WTC11 (cell line): ENCODE measurements at regions not wholly inside any gene's neighbourhood (a gene's known extent, or its start where the extent isn't known, plus 50 kb on each side); places are given as distances from the start of the nearest gene placed in this dataset.

Source experiments
- ATAC-seq: fragments of 200-7000 bp; cut with Tn5 transposase; 2 replicates; pipeline ENCODE4 v1.10.0; 2021; ENCODE audit warnings: mild to moderate bottlenecking, moderate library complexity
- CTCF ChIA-PET: fragments of 300-600 bp; sonication (Branson Sonifier 250); formaldehyde crosslinking; loops from one replicate; lab custom pipeline; 2021; ENCODE audit warnings: antibody characterized with exemption; lab: Charles Lee
- POLR2A ChIA-PET: fragments of 350-600 bp; sonication (Branson Sonifier 250); formaldehyde crosslinking; loops from one replicate; lab custom pipeline; 2021; ENCODE audit warnings: antibody characterized with exemption; lab: Charles Lee
- DNase-seq: peaks from one replicate; pipeline ENCODE4 v3.0.0; 2021; ENCODE audit warnings: low spot score
- H3K27ac Mint-ChIP-seq: 2 replicates; pipeline ENCODE4 v1.8.0; 2021; ENCODE audit warnings: mixed read lengths
- H3K27me3 Mint-ChIP-seq: 2 replicates; pipeline ENCODE4 v1.8.0; 2021; ENCODE audit warnings: low read depth, mild to moderate bottlenecking, moderate library complexity, mixed read lengths
- H3K36me3 Mint-ChIP-seq: 2 replicates; pipeline ENCODE4 v1.8.0; 2021; ENCODE audit warnings: mixed read lengths
- H3K4me1 Mint-ChIP-seq: 2 replicates; pipeline ENCODE4 v1.8.0; 2022; ENCODE audit warnings: mixed read lengths
- H3K4me3 Mint-ChIP-seq: 2 replicates; pipeline ENCODE4 v1.8.0; 2021; ENCODE audit warnings: mild to moderate bottlenecking, moderate library complexity, mixed read lengths
- H3K9me3 Mint-ChIP-seq: 2 replicates; pipeline ENCODE4 v1.8.0; 2021; ENCODE audit warnings: mixed read lengths
- FOXJ3 ChIP-seq: sonication (generic); formaldehyde crosslinking; IDR thresholded peaks from 2 replicates; pipeline ENCODE4 v1.9.0; 2021; ENCODE audit warnings: missing genetic modification reagents, mild to moderate bottlenecking, borderline replicate concordance
- GRHL2 ChIP-seq: fragments of 250-450 bp; sonication (Bioruptor Pico); IDR thresholded peaks from 2 replicates; pipeline ENCODE4 v1.8.0; 2022; ENCODE audit warnings: mild to moderate bottlenecking, moderate library complexity; ENCODE audit not compliant: insufficient replicate concordance, severe bottlenecking
- NFYB ChIP-seq: sonication (generic); formaldehyde crosslinking; conservative IDR thresholded peaks from 2 replicates; pipeline ENCODE4 v1.8.0; 2022; ENCODE audit warnings: low read depth, missing genetic modification reagents
- NR1H2 ChIP-seq: sonication (generic); formaldehyde crosslinking; IDR thresholded peaks from 2 replicates; pipeline ENCODE4 v1.9.0; 2021; ENCODE audit warnings: mild to moderate bottlenecking, moderate library complexity, missing genetic modification reagents
- SMAD4 ChIP-seq: sonication (generic); formaldehyde crosslinking; IDR thresholded peaks from 2 replicates; pipeline ENCODE4 v1.8.0; 2022; ENCODE audit warnings: mild to moderate bottlenecking, missing genetic modification reagents
- SOX15 ChIP-seq: fragments of 250-450 bp; sonication (Bioruptor Pico); IDR thresholded peaks from 2 replicates; pipeline ENCODE4 v1.9.0; 2021; ENCODE audit warnings: mild to moderate bottlenecking
- SP1 ChIP-seq: sonication (generic); formaldehyde crosslinking; conservative IDR thresholded peaks from 2 replicates; pipeline ENCODE4 v1.8.1; 2022; ENCODE audit warnings: missing genetic modification reagents
- TEAD1 ChIP-seq: sonication (generic); formaldehyde crosslinking; IDR thresholded peaks from 2 replicates; pipeline ENCODE4 v1.8.0; 2022; ENCODE audit warnings: mild to moderate bottlenecking, missing genetic modification reagents
- ZNF138 ChIP-seq: sonication (generic); formaldehyde crosslinking; conservative IDR thresholded peaks from 2 replicates; pipeline ENCODE4 v1.8.1; 2022; ENCODE audit warnings: mild to moderate bottlenecking, moderate library complexity, missing genetic modification reagents
- ZNF317 ChIP-seq: sonication (generic); formaldehyde crosslinking; IDR thresholded peaks from 2 replicates; pipeline ENCODE4 v1.8.1; 2023; ENCODE audit warnings: low read depth, mild to moderate bottlenecking, moderate library complexity, missing genetic modification reagents, borderline replicate concordance
- TF ChIP-seq, protein P1 (sequence below): sonication (generic); formaldehyde crosslinking; IDR thresholded peaks from 2 replicates; pipeline ENCODE4 v1.8.1; 2023; ENCODE audit warnings: mild to moderate bottlenecking, moderate library complexity, missing genetic modification reagents
- TF ChIP-seq, protein P2 (sequence below): sonication (generic); formaldehyde crosslinking; IDR thresholded peaks from 2 replicates; pipeline ENCODE4 v1.8.0; 2022; ENCODE audit warnings: mild to moderate bottlenecking, missing genetic modification reagents
- TF ChIP-seq, protein P3 (sequence below): sonication (generic); formaldehyde crosslinking; IDR thresholded peaks from 2 replicates; pipeline ENCODE4 v1.8.1; 2023; ENCODE audit warnings: mild to moderate bottlenecking, missing genetic modification reagents, borderline replicate concordance
- TF ChIP-seq, protein P4 (sequence below): sonication (generic); formaldehyde crosslinking; IDR thresholded peaks from 2 replicates; pipeline ENCODE4 v1.8.0; 2022; ENCODE audit warnings: mild to moderate bottlenecking, missing genetic modification reagents
- TF ChIP-seq, protein P5 (sequence below): sonication (generic); formaldehyde crosslinking; IDR thresholded peaks from 2 replicates; pipeline ENCODE4 v1.8.0; 2022; ENCODE audit warnings: mild to moderate bottlenecking, missing genetic modification reagents
- TF ChIP-seq, protein P6 (sequence below): sonication (generic); formaldehyde crosslinking; IDR thresholded peaks from 2 replicates; pipeline ENCODE4 v1.8.1; 2023; ENCODE audit warnings: mild to moderate bottlenecking, missing genetic modification reagents, moderate library complexity
- TF ChIP-seq, protein P7 (sequence below): sonication (generic); formaldehyde crosslinking; IDR thresholded peaks from 2 replicates; pipeline ENCODE4 v1.8.1; 2022; ENCODE audit warnings: low read depth, mild to moderate bottlenecking, moderate library complexity, missing genetic modification reagents, borderline replicate concordance
- TF ChIP-seq, protein P8 (sequence below): fragments of 250-450 bp; sonication (Bioruptor Pico); IDR thresholded peaks from 2 replicates; pipeline ENCODE4 v2.1.2; 2022; ENCODE audit warnings: mild to moderate bottlenecking, moderate library complexity

DNA sequence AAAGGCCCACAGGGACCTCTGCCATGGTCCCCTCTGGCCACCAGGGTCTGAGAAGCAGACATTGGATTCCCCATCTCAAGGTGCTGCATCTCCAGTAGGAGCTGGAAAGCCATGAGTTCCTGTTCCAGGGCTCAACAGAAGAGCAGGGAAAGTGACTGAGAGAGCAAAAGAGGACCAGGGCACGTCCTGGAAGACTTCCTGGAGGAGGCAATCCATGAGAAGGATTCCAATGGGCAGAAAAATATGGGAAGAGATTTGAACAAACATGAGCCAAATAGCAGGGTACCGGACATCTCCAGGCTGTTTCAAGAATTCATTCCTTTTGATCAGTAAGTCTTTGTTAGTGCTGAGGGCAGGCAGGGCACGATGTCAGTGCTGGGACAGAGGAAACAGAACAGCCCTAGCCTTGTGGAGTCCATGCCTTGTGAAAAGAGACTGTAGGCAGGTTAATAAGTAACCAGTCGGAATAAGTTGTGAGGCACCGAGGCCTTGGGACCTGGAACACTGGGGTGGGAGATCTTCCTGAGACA is 72.8 kb upstream of the TWIST2 start:
- TF ChIP-seq, protein P1, sequence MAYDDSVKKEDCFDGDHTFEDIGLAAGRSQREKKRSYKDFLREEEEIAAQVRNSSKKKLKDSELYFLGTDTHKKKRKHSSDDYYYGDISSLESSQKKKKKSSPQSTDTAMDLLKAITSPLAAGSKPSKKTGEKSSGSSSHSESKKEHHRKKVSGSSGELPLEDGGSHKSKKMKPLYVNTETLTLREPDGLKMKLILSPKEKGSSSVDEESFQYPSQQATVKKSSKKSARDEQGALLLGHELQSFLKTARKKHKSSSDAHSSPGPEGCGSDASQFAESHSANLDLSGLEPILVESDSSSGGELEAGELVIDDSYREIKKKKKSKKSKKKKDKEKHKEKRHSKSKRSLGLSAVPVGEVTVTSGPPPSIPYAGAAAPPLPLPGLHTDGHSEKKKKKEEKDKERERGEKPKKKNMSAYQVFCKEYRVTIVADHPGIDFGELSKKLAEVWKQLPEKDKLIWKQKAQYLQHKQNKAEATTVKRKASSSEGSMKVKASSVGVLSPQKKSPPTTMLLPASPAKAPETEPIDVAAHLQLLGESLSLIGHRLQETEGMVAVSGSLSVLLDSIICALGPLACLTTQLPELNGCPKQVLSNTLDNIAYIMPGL (CRISPR knock-in tag): no peak
- TF ChIP-seq, protein P2, sequence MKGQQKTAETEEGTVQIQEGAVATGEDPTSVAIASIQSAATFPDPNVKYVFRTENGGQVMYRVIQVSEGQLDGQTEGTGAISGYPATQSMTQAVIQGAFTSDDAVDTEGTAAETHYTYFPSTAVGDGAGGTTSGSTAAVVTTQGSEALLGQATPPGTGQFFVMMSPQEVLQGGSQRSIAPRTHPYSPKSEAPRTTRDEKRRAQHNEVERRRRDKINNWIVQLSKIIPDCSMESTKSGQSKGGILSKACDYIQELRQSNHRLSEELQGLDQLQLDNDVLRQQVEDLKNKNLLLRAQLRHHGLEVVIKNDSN (CRISPR knock-in tag): no peak
- Mint-ChIP-seq H3K27ac (no peak overlapping the region; the same call in 1 of the 2 replicates), H3K4me1 (peaks cover 10% of the 10 kb centered on the region), H3K27me3 (no peaks in the 10 kb centered on the region; the same call in 1 of the 2 replicates), H3K36me3 (no peaks in the 10 kb centered on the region), H3K4me3 (no peak overlapping the region), H3K9me3 (peaks cover 5% of the 10 kb centered on the region; the same call in 1 of the 2 replicates)
- POLR2A ChIA-PET: no interaction called here
- no peak for DNase-seq
- ATAC-seq: no peak
- CTCF ChIA-PET: interaction anchor here (3.7 kb wide), 1 partner anchor 10 kb away, joined by 11 read pairs; no protein-coding TSS in a partner anchor

DNA sequence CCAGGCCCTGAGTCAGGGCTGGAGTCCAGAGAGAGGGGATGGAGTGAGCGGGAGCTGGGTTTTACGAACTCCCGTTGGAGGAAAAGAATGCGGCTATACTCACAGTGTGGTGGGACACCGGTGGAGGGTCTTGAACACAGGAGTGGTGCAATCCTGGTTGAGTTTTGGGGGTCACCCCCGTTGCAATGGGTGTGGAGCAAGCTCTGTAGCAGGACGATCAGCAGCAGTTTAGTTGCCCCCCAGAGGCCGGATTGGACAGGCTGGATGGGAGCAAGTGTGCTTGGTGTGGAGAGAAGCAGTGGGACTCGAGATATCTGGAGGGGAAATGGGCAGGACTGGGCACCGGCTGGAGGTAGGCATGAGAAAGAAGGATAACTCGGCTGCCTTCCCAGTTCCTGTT is 72.3 kb upstream of the TWIST2 start:
- Mint-ChIP-seq H3K27ac (no peak overlapping the region), H3K27me3 (no peaks in the 10 kb centered on the region; the same call in 1 of the 2 replicates), H3K36me3 (no peaks in the 10 kb centered on the region), H3K4me1 (peaks cover 6% of the 10 kb centered on the region), H3K4me3 (no peak overlapping the region), H3K9me3 (peaks cover 7% of the 10 kb centered on the region)
- CTCF ChIA-PET: interaction anchor here (3.7 kb wide), 1 partner anchor 10 kb away, joined by 11 read pairs; no protein-coding TSS in a partner anchor
- POLR2A ChIA-PET: no interaction called here
- DNase-seq: no peak
- no peak for ATAC-seq
- TF ChIP-seq ZNF317 (no peak), NFYB (CRISPR knock-in tag) (no peak), SMAD4 (no peak), ZNF138 (CRISPR knock-in tag) (no peak), TEAD1 (CRISPR knock-in tag) (no peak), SOX15 (CRISPR knock-in tag) (no peak), FOXJ3 (no peak), SP1 (no peak), GRHL2 (CRISPR knock-in tag) (no peak), NR1H2 (CRISPR knock-in tag) (no peak)
- TF ChIP-seq, protein P3, sequence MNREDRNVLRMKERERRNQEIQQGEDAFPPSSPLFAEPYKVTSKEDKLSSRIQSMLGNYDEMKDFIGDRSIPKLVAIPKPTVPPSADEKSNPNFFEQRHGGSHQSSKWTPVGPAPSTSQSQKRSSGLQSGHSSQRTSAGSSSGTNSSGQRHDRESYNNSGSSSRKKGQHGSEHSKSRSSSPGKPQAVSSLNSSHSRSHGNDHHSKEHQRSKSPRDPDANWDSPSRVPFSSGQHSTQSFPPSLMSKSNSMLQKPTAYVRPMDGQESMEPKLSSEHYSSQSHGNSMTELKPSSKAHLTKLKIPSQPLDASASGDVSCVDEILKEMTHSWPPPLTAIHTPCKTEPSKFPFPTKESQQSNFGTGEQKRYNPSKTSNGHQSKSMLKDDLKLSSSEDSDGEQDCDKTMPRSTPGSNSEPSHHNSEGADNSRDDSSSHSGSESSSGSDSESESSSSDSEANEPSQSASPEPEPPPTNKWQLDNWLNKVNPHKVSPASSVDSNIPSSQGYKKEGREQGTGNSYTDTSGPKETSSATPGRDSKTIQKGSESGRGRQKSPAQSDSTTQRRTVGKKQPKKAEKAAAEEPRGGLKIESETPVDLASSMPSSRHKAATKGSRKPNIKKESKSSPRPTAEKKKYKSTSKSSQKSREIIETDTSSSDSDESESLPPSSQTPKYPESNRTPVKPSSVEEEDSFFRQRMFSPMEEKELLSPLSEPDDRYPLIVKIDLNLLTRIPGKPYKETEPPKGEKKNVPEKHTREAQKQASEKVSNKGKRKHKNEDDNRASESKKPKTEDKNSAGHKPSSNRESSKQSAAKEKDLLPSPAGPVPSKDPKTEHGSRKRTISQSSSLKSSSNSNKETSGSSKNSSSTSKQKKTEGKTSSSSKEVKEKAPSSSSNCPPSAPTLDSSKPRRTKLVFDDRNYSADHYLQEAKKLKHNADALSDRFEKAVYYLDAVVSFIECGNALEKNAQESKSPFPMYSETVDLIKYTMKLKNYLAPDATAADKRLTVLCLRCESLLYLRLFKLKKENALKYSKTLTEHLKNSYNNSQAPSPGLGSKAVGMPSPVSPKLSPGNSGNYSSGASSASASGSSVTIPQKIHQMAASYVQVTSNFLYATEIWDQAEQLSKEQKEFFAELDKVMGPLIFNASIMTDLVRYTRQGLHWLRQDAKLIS (CRISPR knock-in tag): no peak
- TF ChIP-seq, protein P2 (CRISPR knock-in tag): no peak
- TF ChIP-seq, protein P4, sequence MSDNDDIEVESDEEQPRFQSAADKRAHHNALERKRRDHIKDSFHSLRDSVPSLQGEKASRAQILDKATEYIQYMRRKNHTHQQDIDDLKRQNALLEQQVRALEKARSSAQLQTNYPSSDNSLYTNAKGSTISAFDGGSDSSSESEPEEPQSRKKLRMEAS: no peak
- TF ChIP-seq, protein P5, sequence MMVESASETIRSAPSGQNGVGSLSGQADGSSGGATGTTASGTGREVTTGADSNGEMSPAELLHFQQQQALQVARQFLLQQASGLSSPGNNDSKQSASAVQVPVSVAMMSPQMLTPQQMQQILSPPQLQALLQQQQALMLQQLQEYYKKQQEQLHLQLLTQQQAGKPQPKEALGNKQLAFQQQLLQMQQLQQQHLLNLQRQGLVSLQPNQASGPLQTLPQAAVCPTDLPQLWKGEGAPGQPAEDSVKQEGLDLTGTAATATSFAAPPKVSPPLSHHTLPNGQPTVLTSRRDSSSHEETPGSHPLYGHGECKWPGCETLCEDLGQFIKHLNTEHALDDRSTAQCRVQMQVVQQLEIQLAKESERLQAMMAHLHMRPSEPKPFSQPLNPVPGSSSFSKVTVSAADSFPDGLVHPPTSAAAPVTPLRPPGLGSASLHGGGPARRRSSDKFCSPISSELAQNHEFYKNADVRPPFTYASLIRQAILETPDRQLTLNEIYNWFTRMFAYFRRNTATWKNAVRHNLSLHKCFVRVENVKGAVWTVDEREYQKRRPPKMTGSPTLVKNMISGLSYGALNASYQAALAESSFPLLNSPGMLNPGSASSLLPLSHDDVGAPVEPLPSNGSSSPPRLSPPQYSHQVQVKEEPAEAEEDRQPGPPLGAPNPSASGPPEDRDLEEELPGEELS (CRISPR knock-in tag): no peak
- TF ChIP-seq, protein P6, sequence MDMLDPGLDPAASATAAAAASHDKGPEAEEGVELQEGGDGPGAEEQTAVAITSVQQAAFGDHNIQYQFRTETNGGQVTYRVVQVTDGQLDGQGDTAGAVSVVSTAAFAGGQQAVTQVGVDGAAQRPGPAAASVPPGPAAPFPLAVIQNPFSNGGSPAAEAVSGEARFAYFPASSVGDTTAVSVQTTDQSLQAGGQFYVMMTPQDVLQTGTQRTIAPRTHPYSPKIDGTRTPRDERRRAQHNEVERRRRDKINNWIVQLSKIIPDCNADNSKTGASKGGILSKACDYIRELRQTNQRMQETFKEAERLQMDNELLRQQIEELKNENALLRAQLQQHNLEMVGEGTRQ (CRISPR knock-in tag): no peak
- TF ChIP-seq, protein P7, sequence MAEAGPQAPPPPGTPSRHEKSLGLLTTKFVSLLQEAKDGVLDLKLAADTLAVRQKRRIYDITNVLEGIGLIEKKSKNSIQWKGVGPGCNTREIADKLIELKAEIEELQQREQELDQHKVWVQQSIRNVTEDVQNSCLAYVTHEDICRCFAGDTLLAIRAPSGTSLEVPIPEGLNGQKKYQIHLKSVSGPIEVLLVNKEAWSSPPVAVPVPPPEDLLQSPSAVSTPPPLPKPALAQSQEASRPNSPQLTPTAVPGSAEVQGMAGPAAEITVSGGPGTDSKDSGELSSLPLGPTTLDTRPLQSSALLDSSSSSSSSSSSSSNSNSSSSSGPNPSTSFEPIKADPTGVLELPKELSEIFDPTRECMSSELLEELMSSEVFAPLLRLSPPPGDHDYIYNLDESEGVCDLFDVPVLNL (CRISPR knock-in tag): no peak
- TF ChIP-seq, protein P1 (CRISPR knock-in tag): no peak
- TF ChIP-seq, protein P8, sequence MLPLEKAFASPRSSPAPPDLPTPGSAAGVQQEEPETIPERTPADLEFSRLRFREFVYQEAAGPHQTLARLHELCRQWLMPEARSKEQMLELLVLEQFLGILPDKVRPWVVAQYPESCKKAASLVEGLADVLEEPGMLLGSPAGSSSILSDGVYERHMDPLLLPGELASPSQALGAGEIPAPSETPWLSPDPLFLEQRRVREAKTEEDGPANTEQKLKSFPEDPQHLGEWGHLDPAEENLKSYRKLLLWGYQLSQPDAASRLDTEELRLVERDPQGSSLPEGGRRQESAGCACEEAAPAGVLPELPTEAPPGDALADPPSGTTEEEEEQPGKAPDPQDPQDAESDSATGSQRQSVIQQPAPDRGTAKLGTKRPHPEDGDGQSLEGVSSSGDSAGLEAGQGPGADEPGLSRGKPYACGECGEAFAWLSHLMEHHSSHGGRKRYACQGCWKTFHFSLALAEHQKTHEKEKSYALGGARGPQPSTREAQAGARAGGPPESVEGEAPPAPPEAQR: no peak
